Kidney (tissue), 13 donors: ENCODE measurements at regions not wholly inside any gene's neighbourhood (a gene's known extent, or its start where the extent isn't known, plus 50 kb on each side); places are given as distances from the start of the nearest gene placed in this dataset.
A peak's percentile ranks its signal among the peaks of the same experiment; 100 is the strongest.

ENCODE experiments used
- DNase-seq, 5 donors: peaks; one replicate each; pipeline ENCODE4 v3.0.0-alpha.2; 2013 to 2020
- FAIRE-seq: peaks from 2 replicates; lab custom pipeline; 2012; peaks lifted over from hg19 to GRCh38; lab: Jason Lieb, UNC
- H3K27ac ChIP-seq, 2 donors: one replicate each; pipeline ENCODE4 v1.7.0; 2013; ENCODE audit warnings: low read depth in 2 of 2, low read length in 2 of 2, inconsistent platforms in 1 of 2
- H3K27me3 ChIP-seq: one replicate; pipeline ENCODE4 v1.7.1; 2013; ENCODE audit warnings: low read length, inconsistent platforms; ENCODE audit not compliant: control insufficient read depth, insufficient read depth
- H3K36me3 ChIP-seq, 3 donors: one replicate each; pipeline versions ENCODE4 v1.7.0 to v1.7.1; 2013; ENCODE audit warnings: low read length in 3 of 3, control low read depth in 1 of 3, inconsistent platforms in 1 of 3; ENCODE audit not compliant: insufficient read depth in 3 of 3, control insufficient read depth in 2 of 3
- H3K4me1 ChIP-seq, 3 donors: one replicate each; pipeline versions ENCODE4 v1.7.0 to v1.7.1; 2013; ENCODE audit warnings: low read length in 3 of 3, inconsistent platforms in 1 of 3, low read depth in 1 of 3; ENCODE audit not compliant: control insufficient read depth in 2 of 3, insufficient read depth in 2 of 3
- H3K4me3 ChIP-seq, 3 donors: one replicate each; pipeline versions ENCODE4 v1.7.0 to v1.8.1; 2013; ENCODE audit warnings: low read length in 3 of 3, control low read depth in 1 of 3, inconsistent platforms in 1 of 3
- H3K9ac ChIP-seq, 3 donors: one replicate each; pipeline versions ENCODE4 v1.7.0 to v1.7.1; 2013; ENCODE audit warnings: low read length in 3 of 3, control low read depth in 1 of 3, inconsistent platforms in 1 of 3
- H3K9me3 ChIP-seq, 3 donors: one replicate each; pipeline versions ENCODE4 v1.7.0 to v1.7.1; 2013; ENCODE audit warnings: low read length in 3 of 3, control low read depth in 1 of 3, inconsistent platforms in 1 of 3; ENCODE audit not compliant: control insufficient read depth in 2 of 3, insufficient read depth in 1 of 3
- CTCF ChIP-seq: IDR thresholded peaks from 3 replicates; pipeline ENCODE4 v1.5.1; 2012; ENCODE audit warnings: mild to moderate bottlenecking, moderate library complexity, borderline replicate concordance; ENCODE audit not compliant: insufficient read depth; ENCODE audit errors: extremely low read depth
- intact Hi-C: fragments of 100-400 bp; cut with DNase I; formaldehyde crosslinking; loops from one replicate; pipeline ENCODE4 v1.11.1; 2022
- donor health status: control.
- donor health status: control.
- donor health status: control.
- donor health status: control.
- donor health status: control.
- donor health status: DM: yes; HTN: yes; CAD: no.
- donor health status: Normal renal cell carcinoma (clear cell type).

GRCh38 chr12:123069436-123070266, 81.2 kb downstream of the PITPNM2 start:
- intact Hi-C loops: no loop called here
- Histone ChIP-seq H3K27me3 (no peaks in the 10 kb centered on the region), H3K36me3 (no peaks in the 10 kb centered on the region), H3K4me1 (peaks cover 0 to 49% (median 25%) of the 10 kb centered on the region in 3 donors), H3K27ac (no peak overlapping the region), H3K9me3 (no peaks in the 10 kb centered on the region), H3K9ac (peak overlapping the region in 1 of 3 donors; percentile 30), H3K4me3 (no peak overlapping the region)
- peak in 1 of 5 donors; percentile 41 for DNase-seq
- no peak for FAIRE-seq
- TF ChIP-seq CTCF: no peak

- DNase-seq (no peak), FAIRE-seq (no peak)
- H3K9ac ChIP-seq: no peak overlapping the region
- no peak overlapping the region for H3K27ac ChIP-seq
- TF ChIP-seq CTCF: no peak
- intact Hi-C loops: no loop called here
- H3K4me3 ChIP-seq: no peak overlapping the region
- H3K4me1 ChIP-seq: peaks cover 0 to 61% (median 42%) of the 10 kb centered on the region in 3 donors
- no peaks in the 10 kb centered on the region for H3K36me3 ChIP-seq
- no peaks in the 10 kb centered on the region for H3K27me3 ChIP-seq
- H3K9me3 ChIP-seq: no peaks in the 10 kb centered on the region
Measured at GRCh38 chr12:123067654-123068053, 83.2 kb downstream of the PITPNM2 start.

- no peak overlapping the region for H3K9ac ChIP-seq
- peaks cover 0 to 57% (median 45%) of the 10 kb centered on the region in 3 donors for H3K4me1 ChIP-seq
- DNase-seq (no peak), FAIRE-seq (no peak)
- peak overlapping the region in 1 of 2 donors; percentile 67 for H3K27ac ChIP-seq
- TF ChIP-seq CTCF: no peak
- intact Hi-C loops: no loop called here
- H3K4me3 ChIP-seq: no peak overlapping the region
- no peaks in the 10 kb centered on the region for H3K27me3 ChIP-seq
- H3K36me3 ChIP-seq: no peaks in the 10 kb centered on the region
- no peaks in the 10 kb centered on the region for H3K9me3 ChIP-seq
Measured at GRCh38 chr12:123066384-123066710, 84.5 kb downstream of the PITPNM2 start.
